GM13977 (cell line): ENCODE measurements at regions not wholly inside any gene's neighbourhood (a gene's known extent, or its start where the extent isn't known, plus 50 kb on each side); places are given as distances from the start of the nearest gene placed in this dataset.

ENCODE experiments used
- DNase-seq: peaks from one replicate; pipeline ENCODE4 v3.0.0; 2012; ENCODE audit warnings: low spot score
- CTCF ChIP-seq: IDR thresholded peaks from 2 replicates; pipeline ENCODE4 v1.5.1; 2012; ENCODE audit warnings: mild to moderate bottlenecking, control low read depth; ENCODE audit not compliant: insufficient read depth; ENCODE audit errors: extremely low read depth, missing control alignments
- in situ Hi-C: fragments of 300-500 bp; cut with MboI; formaldehyde crosslinking; loops from one replicate; pipeline ENCODE4 v1.12.0; 2022; ENCODE audit warnings: low sequenced_read_pairs, low pct_unique_long_range_greater_than_20kb, mixed read lengths, inconsistent platforms; ENCODE audit not compliant: unreplicated experiment

GRCh38 chr5:111855356-111855755 lies 98.4 kb upstream of the NREP start:
- in situ Hi-C loops: no loop called here
- TF ChIP-seq CTCF: no peak

GRCh38 chr5:111854186-111854585 lies 97.2 kb upstream of the NREP start:
- no peak for TF ChIP-seq CTCF
- DNase-seq: no peak
- in situ Hi-C loops: no loop called here

More at GRCh38 chr5:111855356-111855755, 98.4 kb upstream of the NREP start:
- DNase-seq: no peak

- in situ Hi-C loops: no loop called here
- DNase-seq: peak; percentile 11
- TF ChIP-seq CTCF: no peak
These were observed 96.8 kb upstream of the NREP start for GRCh38 chr5:111853748-111854147.

- no peak for DNase-seq
- in situ Hi-C loops: no loop called here
- TF ChIP-seq CTCF: no peak
These were observed 94.9 kb upstream of the NREP start for GRCh38 chr5:111851631-111852548.

- no peak for TF ChIP-seq CTCF
- no peak for DNase-seq
- in situ Hi-C loops: no loop called here
These were observed 91.5 kb upstream of the NREP start for GRCh38 chr5:111848476-111848875.

- DNase-seq: no peak
- TF ChIP-seq CTCF: no peak
- in situ Hi-C loops: no loop called here
These were observed 90.3 kb upstream of the NREP start for GRCh38 chr5:111847052-111847925.
